BLaER1 (cell line): ENCODE measurements at regions not wholly inside any gene's neighbourhood (a gene's known extent, or its start where the extent isn't known, plus 50 kb on each side); places are given as distances from the start of the nearest gene placed in this dataset.
A peak's percentile ranks its signal among the peaks of the same experiment; 100 is the strongest.

ENCODE experiments used
- H3K27ac ChIP-seq: shearing (Covaris generic); formaldehyde crosslinking; 2 replicates; pipeline ENCODE4 v1.8.1; 2022
- H3K27me3 ChIP-seq: shearing (Covaris generic); formaldehyde crosslinking; 2 replicates; pipeline ENCODE4 v1.8.1; 2022
- H3K36me3 ChIP-seq: shearing (Covaris generic); formaldehyde crosslinking; 2 replicates; pipeline ENCODE4 v1.8.1; 2022
- H3K4me1 ChIP-seq: shearing (Covaris generic); formaldehyde crosslinking; 2 replicates; pipeline ENCODE4 v1.8.1; 2022
- H3K4me2 ChIP-seq: shearing (Covaris generic); formaldehyde crosslinking; 2 replicates; pipeline ENCODE4 v1.8.1; 2022
- H3K4me3 ChIP-seq: shearing (Covaris generic); formaldehyde crosslinking; 2 replicates; pipeline ENCODE4 v1.8.1; 2022
- H3K9ac ChIP-seq: shearing (Covaris generic); formaldehyde crosslinking; 2 replicates; pipeline ENCODE4 v1.8.1; 2022
- H3K9me3 ChIP-seq: shearing (Covaris generic); formaldehyde crosslinking; 2 replicates; pipeline ENCODE4 v1.8.1; 2022
- H4K20me1 ChIP-seq: shearing (Covaris generic); formaldehyde crosslinking; 2 replicates; pipeline ENCODE4 v1.8.1; 2022
- Cebpa-rat ChIP-seq: shearing (Covaris generic); IDR thresholded peaks from 2 replicates; pipeline ENCODE4 v1.8.1; 2022

- no peak overlapping the region for H3K4me3 ChIP-seq
- no peak for TF ChIP-seq Cebpa-rat
- H3K4me2 ChIP-seq = no peak overlapping the region
- no peaks in the 10 kb centered on the region for H4K20me1 ChIP-seq
- peaks cover 62% of the 10 kb centered on the region for H3K4me1 ChIP-seq
- no peak overlapping the region for H3K9ac ChIP-seq
- peaks cover 32% of the 10 kb centered on the region for H3K9me3 ChIP-seq
- no peaks in the 10 kb centered on the region for H3K36me3 ChIP-seq
- no peak overlapping the region for H3K27ac ChIP-seq
- no peaks in the 10 kb centered on the region for H3K27me3 ChIP-seq
Measured at GRCh38 chr7:69186974-69187373, 411.3 kb upstream of the AUTS2 start.

GRCh38 chr7:69187824-69188333, 410.4 kb upstream of the AUTS2 start:
- H3K9me3 ChIP-seq = peaks cover 29% of the 10 kb centered on the region
- peaks cover 56% of the 10 kb centered on the region for H3K4me1 ChIP-seq
- H3K27ac ChIP-seq = no peak overlapping the region
- H3K36me3 ChIP-seq = no peaks in the 10 kb centered on the region
- H3K4me2 ChIP-seq = no peak overlapping the region
- TF ChIP-seq Cebpa-rat = no peak
- H3K4me3 ChIP-seq = no peak overlapping the region
- H3K27me3 ChIP-seq = no peaks in the 10 kb centered on the region
- H4K20me1 ChIP-seq = no peaks in the 10 kb centered on the region
- no peak overlapping the region for H3K9ac ChIP-seq

- Histone ChIP-seq H3K27me3 (no peaks in the 10 kb centered on the region), H3K4me3 (no peak overlapping the region), H3K9me3 (peaks cover 33% of the 10 kb centered on the region), H3K9ac (no peak overlapping the region), H3K27ac (no peak overlapping the region), H4K20me1 (no peaks in the 10 kb centered on the region), H3K36me3 (no peaks in the 10 kb centered on the region), H3K4me1 (peaks cover 41% of the 10 kb centered on the region), H3K4me2 (no peak overlapping the region)
- no peak for TF ChIP-seq Cebpa-rat
Measured at GRCh38 chr7:69189406-69189805, 408.9 kb upstream of the AUTS2 start.

- H3K36me3 ChIP-seq = no peaks in the 10 kb centered on the region
- H3K4me2 ChIP-seq = no peak overlapping the region
- no peak for TF ChIP-seq Cebpa-rat
- no peak overlapping the region for H3K27ac ChIP-seq
- H3K27me3 ChIP-seq = no peaks in the 10 kb centered on the region
- H3K9me3 ChIP-seq = peaks cover 33% of the 10 kb centered on the region
- no peak overlapping the region for H3K9ac ChIP-seq
- no peaks in the 10 kb centered on the region for H4K20me1 ChIP-seq
- H3K4me1 ChIP-seq = peaks cover 35% of the 10 kb centered on the region
- no peak overlapping the region for H3K4me3 ChIP-seq
Measured at GRCh38 chr7:69190025-69190424, 408.2 kb upstream of the AUTS2 start.

GRCh38 chr7:69190763-69191162, 407.5 kb upstream of the AUTS2 start:
- Histone ChIP-seq H4K20me1 (no peaks in the 10 kb centered on the region), H3K9ac (no peak overlapping the region), H3K27ac (no peak overlapping the region), H3K36me3 (no peaks in the 10 kb centered on the region), H3K4me3 (no peak overlapping the region), H3K4me1 (peaks cover 27% of the 10 kb centered on the region), H3K4me2 (peak overlapping the region; percentile 42; the same call in 1 of the 2 replicates), H3K27me3 (no peaks in the 10 kb centered on the region), H3K9me3 (peaks cover 32% of the 10 kb centered on the region)
- no peak for TF ChIP-seq Cebpa-rat

- no peaks in the 10 kb centered on the region for H3K27me3 ChIP-seq
- H4K20me1 ChIP-seq = no peaks in the 10 kb centered on the region
- no peak overlapping the region for H3K9ac ChIP-seq
- H3K4me1 ChIP-seq = peaks cover 22% of the 10 kb centered on the region
- H3K4me2 ChIP-seq = peak overlapping the region; percentile 42
- TF ChIP-seq Cebpa-rat = no peak
- no peak overlapping the region for H3K4me3 ChIP-seq
- no peak overlapping the region for H3K27ac ChIP-seq
- no peaks in the 10 kb centered on the region for H3K36me3 ChIP-seq
- peaks cover 34% of the 10 kb centered on the region for H3K9me3 ChIP-seq
Measured at GRCh38 chr7:69192134-69192533, 406.1 kb upstream of the AUTS2 start.

- H3K4me1 ChIP-seq = peaks cover 22% of the 10 kb centered on the region
- H3K27ac ChIP-seq = no peak overlapping the region
- no peak overlapping the region for H3K4me3 ChIP-seq
- no peaks in the 10 kb centered on the region for H4K20me1 ChIP-seq
- no peak overlapping the region for H3K4me2 ChIP-seq
- H3K9ac ChIP-seq = no peak overlapping the region
- H3K9me3 ChIP-seq = peaks cover 33% of the 10 kb centered on the region
- no peaks in the 10 kb centered on the region for H3K27me3 ChIP-seq
- TF ChIP-seq Cebpa-rat = no peak
- no peaks in the 10 kb centered on the region for H3K36me3 ChIP-seq
Measured at GRCh38 chr7:69193061-69193460, 405.2 kb upstream of the AUTS2 start.

GRCh38 chr7:69196593-69196992, 401.7 kb upstream of the AUTS2 start:
- H3K27me3 ChIP-seq = no peaks in the 10 kb centered on the region
- H3K36me3 ChIP-seq = no peaks in the 10 kb centered on the region
- no peak overlapping the region for H3K27ac ChIP-seq
- H3K9ac ChIP-seq = no peak overlapping the region
- peaks cover 41% of the 10 kb centered on the region for H3K9me3 ChIP-seq
- no peak overlapping the region for H3K4me3 ChIP-seq
- peaks cover 31% of the 10 kb centered on the region for H3K4me1 ChIP-seq
- no peak for TF ChIP-seq Cebpa-rat
- H4K20me1 ChIP-seq = no peaks in the 10 kb centered on the region
- H3K4me2 ChIP-seq = no peak overlapping the region

GRCh38 chr7:69198250-69198649, 400.0 kb upstream of the AUTS2 start:
- Histone ChIP-seq H3K4me1 (peaks cover 31% of the 10 kb centered on the region), H4K20me1 (no peaks in the 10 kb centered on the region), H3K27me3 (no peaks in the 10 kb centered on the region), H3K4me2 (no peak overlapping the region), H3K27ac (no peak overlapping the region), H3K36me3 (no peaks in the 10 kb centered on the region), H3K9ac (no peak overlapping the region), H3K4me3 (no peak overlapping the region), H3K9me3 (peaks cover 43% of the 10 kb centered on the region)
- no peak for TF ChIP-seq Cebpa-rat

- Histone ChIP-seq H3K27me3 (no peaks in the 10 kb centered on the region), H3K4me3 (no peak overlapping the region), H3K27ac (peak overlapping the region; percentile 75), H3K9ac (no peak overlapping the region), H3K4me1 (peaks cover 31% of the 10 kb centered on the region), H3K36me3 (no peaks in the 10 kb centered on the region), H3K4me2 (peak overlapping the region; percentile 49), H3K9me3 (peaks cover 40% of the 10 kb centered on the region), H4K20me1 (no peaks in the 10 kb centered on the region)
- TF ChIP-seq Cebpa-rat = no peak
Measured at GRCh38 chr7:69199041-69199440, 399.2 kb upstream of the AUTS2 start.

- H3K36me3 ChIP-seq = no peaks in the 10 kb centered on the region
- peaks cover 40% of the 10 kb centered on the region for H3K9me3 ChIP-seq
- no peak overlapping the region for H3K4me3 ChIP-seq
- TF ChIP-seq Cebpa-rat = no peak
- H4K20me1 ChIP-seq = no peaks in the 10 kb centered on the region
- H3K4me2 ChIP-seq = peak overlapping the region; percentile 49
- H3K9ac ChIP-seq = no peak overlapping the region
- no peaks in the 10 kb centered on the region for H3K27me3 ChIP-seq
- H3K27ac ChIP-seq = peak overlapping the region; percentile 75
- H3K4me1 ChIP-seq = peaks cover 33% of the 10 kb centered on the region
Measured at GRCh38 chr7:69199661-69200060, 398.6 kb upstream of the AUTS2 start.
